Left cardiac atrium (tissue), 4 donors: ENCODE measurements at regions not wholly inside any gene's neighbourhood (a gene's known extent, or its start where the extent isn't known, plus 50 kb on each side); places are given as distances from the start of the nearest gene placed in this dataset.
"Not testable (repeated sequence)": the region's sequence is repeated elsewhere in the genome, so short reads cannot be mapped to it uniquely, and the experiment has no call there.

Experiments
- ATAC-seq, 2 donors: fragments of 200-7000 bp; cut with Tn5 transposase; one replicate each; pipeline ENCODE4 v1.9.1; 2020; ENCODE audit warnings: mild to moderate bottlenecking in 2 of 2, moderate library complexity in 2 of 2
- DNase-seq: peaks from one replicate; pipeline ENCODE4 v3.0.0-alpha.2; 2020
- intact Hi-C, 2 donors: fragments of 100-400 bp; cut with DNase I; formaldehyde crosslinking; loops; one replicate each; pipeline versions ENCODE4 v1.14.1 to v1.15.1; 2022 to 2023
- donor health status: DM: no; HTN: yes; CAD: no.
- donor health status: DM: no; HTN: yes; CAD: no; lungs with severe emphysema.
- donor health status: DM: yes; HTN: yes; CAD: no.
- donor health status: Dilated cardiomyopathy.

DNA sequence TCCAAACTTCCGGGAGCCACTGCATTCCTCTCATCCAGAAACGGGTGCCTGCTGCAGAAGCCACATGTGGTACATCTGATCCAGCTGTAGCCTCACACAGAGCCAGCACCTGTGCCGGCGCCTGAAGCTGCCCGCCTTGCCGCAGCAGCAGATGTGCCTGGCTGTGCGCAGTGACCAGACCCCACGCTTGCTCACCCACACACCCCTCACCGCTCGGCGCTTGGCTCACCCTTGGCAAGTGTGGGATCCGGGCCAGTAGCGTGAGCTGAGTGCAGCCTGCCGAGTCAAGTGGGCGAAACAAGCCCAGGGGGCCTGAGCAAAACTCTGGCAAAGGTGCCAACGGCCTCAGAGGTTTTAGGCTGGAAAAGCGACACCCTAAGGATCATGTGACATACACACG, 220.1 kb upstream of the TMEFF2 start:
- DNase-seq: no peak
- intact Hi-C loops: no loop called here
- ATAC-seq: no peak

DNA sequence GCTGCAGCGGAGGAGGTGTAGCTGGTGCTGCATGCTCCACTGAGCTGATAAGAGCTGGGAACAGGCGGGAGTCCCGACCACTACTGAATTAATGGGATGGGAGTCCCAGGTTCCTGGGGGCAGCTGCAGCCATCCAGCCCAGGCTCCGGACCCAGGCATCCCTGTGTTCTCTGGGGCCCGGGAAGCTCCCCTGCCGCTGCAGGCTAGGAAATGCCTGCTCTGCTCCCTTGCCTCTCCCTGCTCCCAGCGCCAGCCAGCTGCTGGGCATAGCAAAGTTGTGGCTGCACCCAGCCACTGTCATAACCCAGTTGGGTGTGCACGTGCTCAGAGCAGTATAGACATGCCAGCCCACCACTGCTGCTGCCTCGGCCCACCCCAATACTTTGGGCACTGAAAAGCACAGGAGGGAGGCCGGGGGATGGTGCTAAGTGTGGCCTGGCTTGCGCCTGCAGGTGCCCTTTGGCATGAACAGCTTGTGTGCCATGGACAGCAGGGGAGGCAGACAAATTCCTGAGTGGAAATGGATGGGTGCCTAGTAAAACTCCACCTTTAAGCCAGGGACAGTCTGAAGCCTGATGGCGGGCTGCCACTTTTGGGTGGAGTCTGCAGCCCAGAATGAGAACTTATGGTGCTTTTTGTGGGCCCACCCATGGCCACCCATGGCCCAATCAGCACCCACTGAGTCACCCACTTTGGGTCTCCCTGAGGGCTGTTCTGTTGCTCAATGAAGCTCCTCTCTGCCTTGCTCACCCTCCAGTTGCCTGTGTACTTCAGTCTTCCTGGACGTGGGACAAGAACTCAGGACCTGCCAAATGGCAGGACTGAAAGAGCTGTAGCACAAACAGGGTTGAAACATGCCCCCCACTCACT, 219.3 kb upstream of the TMEFF2 start:
- intact Hi-C loops: no loop called here
- ATAC-seq: no peak

DNA sequence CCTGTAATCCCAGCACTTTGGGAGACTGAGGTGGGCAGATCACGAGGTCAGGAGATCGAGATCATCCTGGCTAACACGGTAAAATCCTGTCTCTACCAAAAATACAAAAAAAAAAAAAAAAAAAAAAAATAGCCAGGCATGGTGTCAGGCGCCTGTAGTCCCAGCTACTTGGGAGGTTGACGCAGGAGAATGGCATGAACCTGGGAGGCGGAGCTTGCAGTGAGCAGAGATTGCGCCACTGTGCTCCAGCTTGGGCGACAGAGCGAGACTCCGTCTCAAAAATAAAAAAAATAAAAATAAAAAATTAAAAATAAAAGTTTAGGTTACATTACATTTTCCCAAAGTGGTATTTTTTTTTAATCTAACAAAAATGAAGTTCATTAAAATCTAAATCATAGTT, 218.1 kb upstream of the TMEFF2 start:
- ATAC-seq, DNase-seq, intact Hi-C loops: not testable (repeated sequence)

More for the DNA sequence above, 219.3 kb upstream of the TMEFF2 start:
- DNase-seq: no peak

DNA sequence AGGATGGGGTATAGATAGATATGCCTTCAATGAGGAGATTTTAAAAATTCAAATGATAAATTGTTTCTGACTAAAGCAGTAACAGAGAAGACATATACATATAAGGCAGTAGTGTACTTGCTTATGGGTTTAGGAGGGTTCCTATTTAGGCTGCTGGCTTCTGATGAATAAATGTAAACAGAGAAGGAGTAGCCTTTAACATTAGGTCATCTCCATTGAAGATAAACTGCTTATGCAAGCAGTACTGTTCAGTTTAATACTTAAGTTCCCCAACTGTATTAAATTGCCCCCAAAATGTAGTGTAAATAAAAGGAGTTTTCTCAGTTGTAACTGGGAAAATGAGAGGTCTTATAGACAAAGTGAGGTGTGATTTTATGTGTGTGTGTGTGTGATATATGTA, 217.7 kb upstream of the TMEFF2 start:
- intact Hi-C loops: no loop called here
- ATAC-seq (no peak), DNase-seq (no peak)

DNA sequence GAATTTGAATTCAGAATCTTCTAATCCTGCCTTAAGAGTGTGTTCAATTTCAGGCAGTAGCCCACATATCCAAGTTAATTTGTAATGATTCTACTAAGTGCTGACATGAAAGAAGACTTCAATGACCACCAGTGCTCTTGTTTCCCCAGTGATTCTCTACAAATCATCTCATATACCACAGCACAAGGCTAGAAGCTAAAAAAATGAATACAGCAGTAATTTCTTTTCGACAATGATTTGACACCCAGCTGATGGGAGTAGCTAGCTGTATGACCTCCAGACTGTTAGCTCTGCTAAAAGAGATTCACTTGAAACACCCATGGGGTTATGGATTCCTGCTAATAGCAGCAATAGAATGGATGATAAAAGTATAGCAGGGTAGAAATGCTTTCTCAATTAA, 217.0 kb upstream of the TMEFF2 start:
- no peak for ATAC-seq
- intact Hi-C loops: no loop called here
- no peak for DNase-seq

DNA sequence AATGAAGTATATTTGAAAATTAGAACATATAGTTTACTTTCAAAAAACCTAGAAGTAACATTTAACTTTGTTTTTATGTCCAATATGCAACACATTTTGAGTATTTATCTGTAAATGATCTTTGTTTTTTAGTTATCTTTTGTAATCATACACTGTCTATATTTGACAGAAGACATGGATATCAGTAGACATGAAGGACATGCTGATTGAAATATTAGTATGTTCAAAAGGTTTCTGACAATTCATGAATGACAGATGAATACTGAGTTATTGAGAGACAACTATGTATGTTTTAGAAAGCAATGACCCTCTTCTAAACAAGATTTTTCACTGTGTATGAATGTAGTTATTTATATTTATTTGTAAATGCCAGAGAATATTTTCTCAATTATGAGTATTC, 215.6 kb upstream of the TMEFF2 start:
- DNase-seq (no peak), ATAC-seq (no peak)
- intact Hi-C loops: no loop called here

DNA sequence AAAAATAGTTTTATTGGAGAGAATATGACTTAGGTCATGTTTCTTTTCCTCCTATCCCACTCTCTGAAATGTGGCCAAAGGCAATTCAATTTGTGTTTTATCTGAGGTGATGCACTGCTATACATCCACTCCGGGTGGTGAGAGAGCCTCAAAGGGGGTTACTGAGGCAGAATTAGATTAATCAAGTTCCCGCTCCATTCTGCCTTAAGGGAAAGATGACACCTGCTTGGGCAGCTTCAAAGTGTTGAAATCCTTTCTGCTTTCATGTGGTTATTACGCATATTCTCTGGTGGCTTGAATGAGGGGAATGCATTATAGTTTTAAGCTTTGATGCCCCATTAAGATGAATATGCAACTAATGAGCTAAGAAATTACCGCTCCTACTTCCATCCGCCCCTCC, 213.0 kb upstream of the TMEFF2 start:
- intact Hi-C loops: no loop called here
- ATAC-seq (no peak), DNase-seq (no peak)

DNA sequence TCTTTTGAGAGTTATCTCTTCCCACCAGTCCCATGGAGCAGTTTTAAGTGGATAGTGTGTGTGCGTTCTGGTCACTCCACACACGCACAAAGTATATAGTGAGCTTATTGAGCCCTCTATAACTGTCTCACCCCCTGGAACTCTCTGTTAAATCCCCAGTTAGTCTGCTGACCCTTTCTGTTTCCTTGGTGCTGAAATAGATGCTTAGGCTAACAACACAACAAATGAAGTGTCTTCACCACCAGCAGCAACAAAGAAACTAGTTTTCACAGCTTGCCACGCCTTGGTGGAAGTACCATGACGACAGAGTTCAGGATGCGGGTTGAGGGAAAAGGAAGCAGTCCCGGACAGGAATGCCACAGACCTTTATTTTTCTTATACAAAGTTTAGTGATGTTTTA, 203.5 kb upstream of the TMEFF2 start:
- DNase-seq (no peak), ATAC-seq (no peak)
- intact Hi-C loops: no loop called here

DNA sequence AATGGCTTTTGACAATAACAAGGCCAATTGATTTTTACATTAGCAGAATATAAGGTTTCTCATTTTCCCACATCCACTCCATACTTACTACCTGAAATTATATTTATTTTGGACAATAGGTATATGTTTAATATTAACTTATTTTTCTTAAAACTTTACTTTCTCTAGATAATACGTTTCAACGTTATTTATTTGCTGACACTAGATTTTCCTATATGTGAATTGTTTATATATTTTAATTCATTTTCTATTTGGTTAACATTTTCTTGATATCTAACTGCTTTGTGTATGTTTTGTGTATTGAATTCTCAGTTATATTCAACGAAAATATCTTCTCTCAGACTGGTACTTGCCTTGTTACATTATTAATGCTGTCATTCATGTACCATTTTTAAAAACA, 199.9 kb upstream of the TMEFF2 start:
- DNase-seq (no peak), ATAC-seq (no peak)
- intact Hi-C loops: no loop called here

DNA sequence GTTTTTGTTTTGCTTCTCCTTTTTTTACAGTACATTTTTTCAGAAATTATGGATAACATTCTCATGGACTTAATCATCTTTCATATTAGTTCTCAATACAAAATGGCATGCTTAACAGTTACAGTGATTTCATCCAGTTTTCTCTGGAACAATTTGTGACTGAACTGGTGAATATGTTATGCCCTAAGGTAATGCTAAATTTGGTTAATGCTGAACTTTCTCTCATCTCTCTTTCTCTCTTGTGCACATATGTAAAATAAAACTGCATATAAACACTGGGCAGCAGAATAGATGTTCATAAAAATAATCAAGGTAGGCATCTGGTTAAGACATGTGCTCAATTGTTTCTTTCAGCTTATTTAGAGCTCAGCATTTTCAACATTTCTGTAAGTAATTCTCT, 196.3 kb upstream of the TMEFF2 start:
- DNase-seq (no peak), ATAC-seq (no peak)
- intact Hi-C loops: no loop called here

DNA sequence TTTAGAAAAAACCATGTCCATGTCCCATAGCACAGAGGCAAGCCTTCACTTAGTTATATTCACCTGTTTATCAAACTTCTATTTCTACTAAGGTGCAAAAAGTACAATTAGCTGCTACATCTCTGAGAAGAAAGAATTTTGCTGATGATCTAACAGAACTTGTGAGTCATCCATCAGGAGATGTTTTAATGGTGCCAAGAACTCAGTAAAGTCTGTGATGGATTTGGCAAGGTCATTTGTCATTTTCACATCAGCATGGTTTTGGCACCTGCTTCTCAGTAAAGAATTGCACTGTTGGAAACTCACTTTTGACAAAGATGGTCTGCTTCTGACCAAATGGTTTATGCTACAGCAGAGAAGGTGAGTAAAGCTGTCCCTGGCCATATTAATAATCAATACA, 195.7 kb upstream of the TMEFF2 start:
- intact Hi-C loops: no loop called here
- no peak for ATAC-seq
- DNase-seq: no peak

DNA sequence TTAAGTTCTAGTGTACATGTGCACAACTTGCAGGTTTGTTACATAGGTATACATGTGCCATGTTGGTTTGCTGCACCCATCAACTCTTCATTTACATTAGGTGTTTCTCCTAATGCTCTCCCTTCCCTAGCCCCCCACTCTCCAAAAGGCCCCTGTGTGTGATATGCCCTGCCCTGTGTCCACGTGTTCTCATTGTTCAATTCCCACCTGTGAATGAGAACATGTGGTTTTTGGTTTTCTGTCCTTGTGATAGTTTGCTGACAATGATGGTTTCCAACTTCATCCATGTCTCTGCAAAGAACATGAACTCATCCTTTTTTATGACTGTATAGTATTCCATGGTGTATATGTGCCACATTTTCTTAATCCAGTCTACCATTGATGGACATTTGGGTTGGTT, 189.5 kb upstream of the TMEFF2 start:
- ATAC-seq, intact Hi-C loops, DNase-seq: not testable (repeated sequence)

DNA sequence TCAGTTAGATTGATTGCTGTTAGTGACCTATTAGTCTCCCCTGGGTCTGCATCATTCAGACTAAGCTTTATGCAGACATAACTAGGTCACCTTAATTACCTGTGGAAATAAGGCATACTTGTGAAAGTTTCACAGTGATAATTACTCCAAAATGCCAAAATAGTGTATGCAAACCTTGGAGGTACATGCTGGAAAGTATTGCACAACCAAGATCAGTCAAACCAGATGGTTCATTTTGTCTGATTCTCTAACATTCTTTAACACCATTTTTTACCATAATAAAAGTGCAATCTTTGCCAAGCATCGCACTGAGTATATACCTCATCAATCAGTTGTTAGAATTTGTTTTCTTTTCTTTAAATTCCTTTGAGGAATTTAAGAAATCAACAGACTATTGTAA, 186.3 kb upstream of the TMEFF2 start:
- no peak for ATAC-seq
- intact Hi-C loops: no loop called here
- no peak for DNase-seq

DNA sequence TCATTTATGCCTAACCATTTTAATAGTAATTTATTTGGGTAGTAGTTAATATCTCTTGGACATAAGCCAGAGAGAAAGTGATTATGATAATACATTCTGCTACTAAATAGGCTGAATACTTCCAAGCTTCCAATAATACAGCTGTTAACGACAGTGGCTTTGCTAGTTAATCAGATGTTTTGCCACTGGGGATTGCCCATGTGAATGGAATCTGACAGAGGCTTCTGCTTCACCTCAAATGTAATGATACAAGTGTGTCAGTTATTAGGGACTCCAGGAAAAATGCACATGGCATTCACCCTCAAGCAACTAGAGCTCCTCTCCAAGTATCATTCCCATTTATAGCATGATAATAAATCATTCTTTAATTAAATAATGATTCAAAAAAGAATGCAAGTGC, 185.0 kb upstream of the TMEFF2 start:
- DNase-seq (no peak), ATAC-seq (no peak)
- intact Hi-C loops: no loop called here

DNA sequence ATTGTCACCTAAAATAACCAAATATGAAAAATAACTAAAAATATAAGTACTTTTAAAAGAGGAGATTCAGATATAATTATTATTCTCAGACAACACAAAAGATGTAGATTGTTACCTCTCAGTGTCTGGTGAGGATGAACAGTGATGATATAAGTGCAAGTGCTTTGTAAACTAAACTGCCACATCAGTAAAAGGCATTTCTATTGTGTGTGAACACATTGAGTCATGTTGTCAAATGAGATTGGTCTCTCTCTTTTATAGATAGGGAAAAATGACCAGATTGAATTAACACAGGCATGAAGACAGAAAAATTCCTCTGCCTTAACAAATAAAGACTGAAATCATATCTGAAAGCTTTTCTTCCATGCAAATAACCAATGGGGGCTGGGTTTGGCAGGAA, 182.4 kb upstream of the TMEFF2 start:
- ATAC-seq: no peak
- intact Hi-C loops: no loop called here
- DNase-seq: no peak

DNA sequence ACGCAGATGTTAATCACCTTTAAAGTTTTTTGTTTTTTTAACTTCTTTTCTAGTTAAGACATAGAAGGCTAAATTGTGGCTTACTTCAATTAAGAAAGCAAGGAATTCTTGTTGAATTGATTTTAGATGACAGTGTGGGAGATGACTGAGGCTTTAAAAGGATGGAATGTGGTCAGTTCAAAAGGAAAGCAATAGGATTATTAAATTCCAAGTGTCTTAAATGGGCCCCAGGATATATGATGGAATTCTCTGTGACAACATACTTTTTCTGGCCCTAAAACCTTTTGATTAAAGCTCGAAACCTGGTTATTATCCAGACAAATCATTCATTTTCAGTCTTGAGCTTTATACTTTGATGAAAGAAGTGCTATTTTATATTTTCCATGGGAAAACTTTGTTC, 179.0 kb upstream of the TMEFF2 start:
- intact Hi-C loops: no loop called here
- ATAC-seq: no peak
- no peak for DNase-seq

DNA sequence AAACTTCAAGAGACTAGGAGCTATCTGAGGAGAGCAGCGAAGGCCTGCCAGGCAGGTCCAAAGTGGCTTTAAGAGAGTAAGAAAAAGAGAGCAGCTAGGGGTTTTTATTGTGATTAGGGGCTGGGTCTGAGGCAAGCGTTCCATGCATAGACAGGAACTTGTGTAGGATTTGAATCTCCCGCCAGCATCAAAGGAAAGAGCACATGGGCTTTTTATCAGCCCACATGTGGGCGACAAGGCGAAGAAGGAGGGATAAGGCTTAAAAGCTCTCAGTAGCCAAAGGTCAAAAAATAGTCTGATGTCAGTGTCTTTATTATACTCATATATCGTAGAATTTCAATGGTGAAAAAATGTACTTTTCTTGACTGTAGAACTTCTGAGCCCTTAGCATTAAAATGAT, 178.5 kb upstream of the TMEFF2 start:
- no peak for DNase-seq

DNA sequence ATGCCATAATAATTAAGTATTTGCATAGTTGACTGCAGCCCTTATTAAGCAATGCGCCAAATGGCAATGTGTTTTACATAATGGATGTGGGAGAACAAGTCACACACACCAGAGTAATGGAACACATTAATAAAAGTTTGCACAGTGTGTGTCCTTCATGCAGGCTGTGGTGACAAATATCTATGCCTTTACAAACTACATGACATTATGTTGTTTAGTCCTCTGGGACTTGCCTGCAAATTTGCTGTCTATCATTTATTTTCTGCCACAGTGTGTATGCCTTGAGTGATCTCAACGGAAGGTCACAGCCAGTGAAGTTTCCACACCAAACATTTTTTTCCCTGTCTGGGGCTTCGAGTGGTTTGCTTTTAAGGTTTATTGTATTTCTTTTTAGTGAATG, 175.2 kb upstream of the TMEFF2 start:
- intact Hi-C loops: no loop called here
- DNase-seq (no peak), ATAC-seq (no peak)

More for the DNA sequence above, 178.5 kb upstream of the TMEFF2 start:
- no peak for ATAC-seq
- intact Hi-C loops: no loop called here

DNA sequence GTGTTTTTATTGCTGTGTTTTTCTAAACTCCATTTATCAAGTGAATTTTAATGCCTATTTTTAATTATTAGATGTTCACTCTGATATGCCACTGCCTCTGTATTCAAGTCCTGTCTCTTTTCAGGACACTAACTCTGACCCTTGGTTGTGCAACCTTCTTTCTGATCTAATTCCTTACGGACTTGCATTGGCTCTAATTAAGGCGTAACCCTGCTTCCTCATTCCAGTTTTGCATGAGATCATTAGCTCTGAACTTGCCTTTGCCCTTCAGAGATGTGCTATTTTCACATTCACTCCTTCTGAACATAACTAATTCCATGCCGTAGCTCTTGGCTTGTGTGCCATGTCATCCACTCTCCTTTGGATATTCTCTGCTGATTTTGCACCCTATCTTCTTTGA, 162.5 kb upstream of the TMEFF2 start:
- DNase-seq (no peak), ATAC-seq (no peak)

DNA sequence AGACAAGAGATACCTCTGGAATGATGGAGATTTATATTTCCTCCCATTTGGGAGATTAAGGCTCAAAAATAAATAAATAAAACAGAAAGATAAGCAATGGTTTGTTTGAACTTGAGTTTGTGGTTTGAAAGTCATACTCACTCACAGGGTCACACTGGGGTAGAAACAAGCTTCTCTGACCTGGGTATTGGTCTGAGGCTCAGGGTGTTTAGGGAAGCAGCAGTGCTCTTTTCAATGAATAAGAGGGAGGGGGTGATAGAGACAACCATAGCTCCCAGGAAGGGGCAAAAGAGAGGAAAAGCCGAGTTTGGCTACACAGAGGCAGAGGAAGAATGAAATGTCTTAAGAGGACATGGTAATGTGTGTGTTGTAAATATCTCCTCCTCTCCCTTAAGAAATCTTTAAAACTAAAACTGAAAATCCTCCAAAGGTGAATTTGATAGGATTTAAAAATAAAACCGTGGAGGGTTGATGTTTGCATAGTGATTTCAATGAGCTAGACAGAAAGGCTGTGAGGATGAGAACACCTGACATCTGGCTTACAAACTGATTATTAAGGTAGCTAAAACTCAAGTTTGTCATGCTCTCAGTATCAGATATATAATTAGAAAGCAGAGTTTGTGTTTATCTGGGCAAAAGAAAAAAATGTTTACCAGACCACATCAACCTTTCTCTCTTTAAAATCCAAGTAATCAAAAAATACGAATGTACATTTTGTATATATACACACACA, 159.9 kb upstream of the TMEFF2 start:
- DNase-seq: no peak
- intact Hi-C loops: no loop called here
- no peak for ATAC-seq

More for the DNA sequence above, 162.5 kb upstream of the TMEFF2 start:
- intact Hi-C loops: no loop called here

DNA sequence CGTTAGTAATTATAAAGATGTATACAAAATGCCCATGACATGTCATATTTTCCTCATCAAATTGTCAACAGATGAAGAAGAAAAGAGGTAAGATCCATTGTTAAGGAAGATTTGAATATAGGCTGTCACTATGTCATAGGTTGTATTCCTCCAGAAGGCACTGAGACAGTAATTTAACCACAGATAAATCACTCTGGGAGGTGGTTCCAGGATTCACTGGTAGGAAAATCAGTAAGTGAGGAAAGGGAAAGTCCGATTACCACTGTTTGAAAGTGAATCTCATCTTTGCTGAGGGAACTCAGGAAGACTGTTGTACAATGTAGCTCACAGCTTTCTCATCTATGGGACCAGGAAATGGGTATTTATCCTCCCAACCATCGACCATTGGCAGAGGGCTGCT, 152.8 kb upstream of the TMEFF2 start:
- intact Hi-C loops: no loop called here
- DNase-seq (no peak), ATAC-seq (no peak)
